ENCODE measurements at regions not wholly inside any gene's neighbourhood (a gene's known extent, or its start where the extent isn't known, plus 50 kb on each side); places are given as distances from the start of the nearest gene placed in this dataset.

GRCh38 chr5:9834871-9835770 lies 205.0 kb upstream of the TAS2R1 start:
- TF ChIP-seq EZH2 (IDR thresholded peaks at IDR 0.05; ENCODE audit: insufficient read depth, poor library complexity, severe bottlenecking) (no peak), EZH2phosphoT487 (IDR thresholded peaks at IDR 0.05; ENCODE audit: insufficient read depth, low read depth) (no peak)

All from GM23248 (cell line).